GM21390 (cell line): ENCODE measurements at regions not wholly inside any gene's neighbourhood (a gene's known extent, or its start where the extent isn't known, plus 50 kb on each side); places are given as distances from the start of the nearest gene placed in this dataset.

Experiments
- ATAC-seq: cut with Tn5 transposase; IDR thresholded peaks from one replicate; pipeline ENCODE4 v1.9.1; 2021; ENCODE audit not compliant: unreplicated experiment

DNA sequence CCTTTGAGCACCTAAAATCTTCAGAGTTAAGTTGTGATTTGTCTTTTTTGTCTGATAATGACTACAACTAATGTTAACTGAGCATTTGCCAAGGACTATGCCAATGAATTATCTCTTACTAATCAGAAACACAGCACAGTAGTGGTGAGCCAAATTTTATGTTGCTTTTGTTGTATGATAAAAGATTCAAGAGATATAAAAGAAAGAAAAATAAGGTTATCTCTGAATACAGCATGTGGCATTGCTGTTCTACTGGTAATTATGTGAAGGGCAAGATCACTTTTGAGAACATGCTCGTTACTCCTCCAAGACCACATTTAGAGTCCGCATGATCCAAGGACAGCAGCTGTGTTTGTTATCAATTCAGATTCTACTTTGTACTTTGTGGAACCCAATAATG lies 133.4 kb upstream of the MYLIP start:
- ATAC-seq: no peak

DNA sequence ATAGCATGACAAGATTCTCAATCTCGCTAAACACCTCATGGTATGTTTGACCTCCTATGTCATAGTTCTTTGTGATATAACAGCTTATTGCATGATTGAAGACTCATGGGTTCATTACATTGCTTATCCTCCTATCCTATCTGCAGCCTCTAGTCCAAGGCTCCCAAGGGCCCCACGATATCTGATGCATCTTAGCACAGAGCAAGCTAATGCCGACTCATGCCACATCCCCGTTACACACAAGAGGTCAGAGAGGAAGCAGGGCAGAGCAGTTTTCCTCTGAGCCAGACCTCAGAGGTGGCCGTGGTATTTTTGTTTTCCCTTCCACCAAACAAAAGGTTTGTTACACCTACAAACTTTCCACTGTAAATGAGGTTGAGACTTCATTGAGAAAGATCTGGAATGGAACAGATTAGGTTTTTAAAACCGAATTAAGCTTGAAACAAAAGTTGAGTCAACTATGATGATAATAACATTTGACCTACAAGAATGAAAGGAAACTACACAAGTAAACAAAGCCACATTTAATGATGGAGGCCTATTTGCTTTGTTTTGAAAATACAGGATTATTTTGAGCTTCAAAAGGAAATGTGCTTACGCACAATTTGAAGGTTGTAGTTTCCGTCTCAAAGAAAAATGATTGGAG lies 133.9 kb upstream of the MYLIP start:
- no peak for ATAC-seq

DNA sequence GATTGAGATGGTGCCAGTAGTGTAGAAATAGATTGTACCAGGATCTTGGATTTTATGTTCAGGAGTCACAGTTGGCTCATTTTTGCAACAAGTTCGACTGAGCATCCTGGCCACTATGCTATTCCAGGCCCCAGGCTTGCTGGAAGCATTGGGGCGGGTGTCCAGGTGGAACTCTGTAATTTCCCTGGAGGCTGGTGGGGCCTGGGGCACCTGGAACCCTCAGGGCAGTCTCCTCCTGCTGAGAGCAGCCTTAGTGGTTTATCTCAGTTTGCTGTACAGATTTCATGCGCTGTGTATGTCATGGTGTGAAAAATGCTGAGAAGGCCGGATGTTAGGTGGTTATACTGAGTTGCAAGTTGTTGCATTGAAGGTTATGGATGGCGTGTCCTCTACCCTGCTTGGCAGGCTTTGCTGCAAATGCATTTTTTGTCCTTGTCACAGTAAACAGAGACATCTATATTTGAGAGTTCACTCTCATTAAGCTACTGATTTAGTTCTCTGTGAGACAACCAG lies 135.1 kb upstream of the MYLIP start:
- ATAC-seq: no peak

DNA sequence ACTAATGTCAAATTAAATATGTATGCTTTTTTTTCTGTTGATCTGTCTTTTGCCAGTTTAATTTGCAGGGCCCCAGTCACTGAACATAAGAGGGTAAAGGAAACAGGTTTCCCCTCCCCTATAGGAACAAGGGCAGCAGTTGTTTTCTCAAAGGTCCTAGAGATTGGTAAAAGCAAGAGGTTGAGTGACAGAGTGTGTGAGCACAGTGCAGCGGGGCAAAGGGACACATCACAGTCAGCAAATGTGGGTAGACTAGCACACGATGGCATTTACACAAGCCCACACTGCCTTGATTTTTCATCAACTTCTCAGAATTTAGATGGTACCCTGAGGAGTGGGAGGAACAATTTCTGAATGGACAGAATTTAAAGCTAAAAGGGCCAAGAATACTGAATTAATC lies 138.7 kb upstream of the MYLIP start:
- no peak for ATAC-seq

DNA sequence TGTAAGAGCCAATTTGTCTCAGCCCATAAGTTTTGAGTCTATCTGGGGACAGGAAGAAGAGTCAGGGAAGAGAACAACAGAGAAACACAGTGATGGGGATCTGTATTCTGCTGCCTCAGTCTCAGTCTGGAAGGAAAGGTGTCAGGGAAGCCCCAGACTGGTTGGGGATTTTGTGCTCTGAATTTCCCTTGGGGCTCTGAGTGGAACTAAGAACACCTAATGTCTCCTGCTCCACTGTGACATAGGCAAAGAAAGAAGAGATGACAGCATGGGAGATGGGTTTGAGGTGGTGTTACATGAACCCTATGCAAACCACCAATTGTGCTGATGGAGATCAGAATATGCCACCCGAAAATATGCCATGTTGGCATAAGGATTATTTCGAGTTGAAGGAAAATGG lies 139.5 kb upstream of the MYLIP start:
- peak; percentile 45 for ATAC-seq

DNA sequence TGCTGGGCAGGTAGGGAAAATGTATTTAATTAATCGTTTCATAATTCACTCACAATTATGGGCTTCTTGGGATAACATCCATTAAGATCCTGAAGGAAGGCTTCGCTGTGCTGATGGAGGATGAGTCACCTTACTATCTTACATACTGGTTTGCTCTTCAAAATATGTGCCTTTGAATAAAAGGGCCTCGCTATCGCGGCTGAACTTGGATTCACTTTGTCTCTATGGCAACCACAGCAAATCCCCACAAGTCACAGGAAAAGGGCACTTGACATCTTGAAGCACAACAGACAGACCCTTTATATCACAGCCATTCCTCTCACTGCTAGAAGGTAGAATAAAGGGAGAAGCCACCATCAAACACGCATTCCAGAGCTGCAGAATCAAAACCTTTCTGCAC lies 141.3 kb upstream of the MYLIP start:
- no peak for ATAC-seq

DNA sequence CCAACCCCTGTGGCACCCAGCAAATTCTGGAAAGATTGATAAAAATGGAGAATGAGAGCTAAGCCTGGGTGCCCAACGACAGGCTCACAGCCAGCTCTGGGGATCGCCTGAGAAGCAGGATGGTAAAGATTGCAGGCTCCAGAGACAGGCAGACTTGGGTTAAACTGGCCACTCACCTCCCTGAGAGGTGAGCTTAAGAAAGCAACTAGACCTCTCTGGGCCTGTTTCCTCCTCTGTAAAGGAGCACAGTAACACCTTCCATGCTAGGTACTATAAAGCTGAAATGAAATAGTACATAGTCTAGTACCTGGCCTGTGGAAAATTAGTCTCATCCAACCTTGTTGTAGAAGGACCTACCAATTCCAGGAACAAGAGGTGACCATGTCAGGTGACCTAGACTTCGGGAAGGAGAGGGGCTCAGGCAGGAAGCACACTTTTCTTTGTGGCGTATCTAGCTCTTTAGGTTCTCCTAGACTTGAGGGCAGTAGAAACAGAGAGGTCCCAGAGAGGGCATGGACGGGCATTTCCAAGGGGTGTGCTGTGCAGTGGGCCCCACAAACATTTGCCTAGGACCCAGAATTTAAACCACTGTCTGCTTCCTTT lies 142.8 kb upstream of the MYLIP start:
- ATAC-seq: no peak

DNA sequence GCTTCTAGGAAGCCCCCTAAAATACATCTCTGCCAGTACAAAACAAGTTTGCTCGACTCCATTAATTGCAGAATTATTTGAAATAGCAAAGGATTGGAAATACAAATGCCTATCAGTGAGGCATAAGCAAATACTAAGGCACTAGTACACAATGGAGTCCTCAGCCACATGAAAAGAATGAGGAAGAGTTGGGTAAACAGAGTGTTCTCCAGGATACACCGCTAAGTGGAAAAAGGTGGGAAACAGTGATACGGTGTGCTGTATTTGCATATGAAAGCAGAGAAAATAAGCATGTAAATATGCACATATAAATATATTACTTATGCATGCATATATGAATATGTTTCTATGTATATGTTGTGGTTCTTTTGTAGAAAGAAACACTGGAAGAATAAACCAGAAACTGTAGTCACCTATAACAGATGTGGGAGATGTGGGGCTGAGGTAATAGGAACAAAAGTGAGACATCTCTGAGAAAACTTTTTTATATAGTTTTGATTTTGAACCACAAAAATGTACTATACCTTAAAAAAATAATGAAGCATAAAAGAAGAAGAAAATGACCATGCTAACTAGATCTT lies 143.4 kb upstream of the MYLIP start:
- no peak for ATAC-seq

DNA sequence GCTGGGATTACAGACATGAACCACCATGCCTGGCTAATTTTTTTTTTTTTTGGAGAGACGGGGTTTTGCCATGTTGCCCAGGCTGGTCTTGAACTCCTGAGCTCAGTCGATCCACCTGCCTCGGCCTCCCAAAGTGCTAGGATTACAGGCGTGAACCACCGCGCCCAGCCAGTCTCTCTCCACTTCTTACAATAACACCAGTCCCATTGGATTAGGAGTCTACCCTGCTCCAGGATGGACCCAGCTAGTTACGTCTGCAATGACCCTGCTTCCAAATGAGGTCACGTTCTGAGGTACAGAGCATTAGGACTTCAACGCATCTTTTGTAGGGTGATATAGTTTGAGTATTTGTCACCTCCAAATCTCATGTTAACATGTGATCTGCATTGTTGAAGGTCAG lies 146.9 kb upstream of the MYLIP start:
- no peak for ATAC-seq

DNA sequence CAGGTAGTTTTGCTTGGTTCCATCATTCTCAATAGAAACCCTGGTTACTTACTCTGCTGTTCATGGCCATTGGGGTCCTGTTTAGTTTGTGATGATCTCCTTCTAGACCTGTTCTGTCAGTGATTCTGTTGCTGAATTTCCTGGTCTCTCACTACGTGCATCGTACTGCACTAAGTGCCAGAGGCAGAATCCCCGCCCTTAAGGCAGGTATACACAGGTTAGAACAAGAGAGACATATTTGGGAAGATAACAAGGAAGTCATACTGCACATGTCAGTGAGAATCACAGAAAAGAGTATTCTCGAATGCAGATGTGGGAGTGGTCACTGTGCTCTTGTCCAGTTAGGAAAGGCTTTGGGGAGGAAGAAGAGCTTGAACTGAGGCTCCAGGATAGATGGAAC lies 148.1 kb upstream of the MYLIP start:
- no peak for ATAC-seq

DNA sequence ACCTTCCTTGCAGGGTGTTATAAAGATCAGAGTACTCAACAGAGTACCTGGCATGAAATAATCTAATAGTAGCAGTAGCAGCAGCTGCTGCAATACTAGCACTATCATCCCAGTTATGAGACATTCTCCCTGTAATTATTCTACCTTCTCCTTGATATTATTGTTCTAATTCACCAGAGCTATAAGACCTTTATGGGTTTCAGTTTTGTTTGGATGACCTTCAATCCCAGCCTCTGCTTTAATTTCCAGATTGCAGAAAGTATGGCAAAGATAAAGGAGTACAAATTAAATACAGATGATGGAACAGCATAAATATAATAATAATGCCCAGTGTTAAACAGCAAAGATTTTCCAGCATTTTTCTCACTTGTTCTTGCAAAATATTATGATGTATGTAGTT lies 150.5 kb upstream of the MYLIP start:
- ATAC-seq: no peak

DNA sequence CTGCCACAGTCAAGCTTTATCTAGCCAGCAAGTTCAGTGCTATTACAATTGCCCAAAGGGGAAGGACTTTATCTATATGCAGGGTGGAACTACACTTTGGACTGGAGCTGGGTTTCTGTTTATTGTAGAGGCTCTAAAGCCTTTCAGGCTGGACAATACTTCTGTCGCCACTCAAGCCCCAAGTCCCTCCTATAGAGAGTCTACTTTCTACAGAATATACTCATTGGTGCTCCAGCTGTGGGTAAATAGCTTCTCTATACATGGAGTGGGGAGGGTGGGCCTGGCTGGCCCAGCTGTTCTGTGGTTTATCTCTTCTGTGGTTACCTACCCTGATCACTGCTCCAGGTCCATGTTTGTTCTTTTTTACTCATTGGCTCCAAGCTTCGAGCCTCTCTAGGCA lies 151.8 kb upstream of the MYLIP start:
- ATAC-seq: no peak

DNA sequence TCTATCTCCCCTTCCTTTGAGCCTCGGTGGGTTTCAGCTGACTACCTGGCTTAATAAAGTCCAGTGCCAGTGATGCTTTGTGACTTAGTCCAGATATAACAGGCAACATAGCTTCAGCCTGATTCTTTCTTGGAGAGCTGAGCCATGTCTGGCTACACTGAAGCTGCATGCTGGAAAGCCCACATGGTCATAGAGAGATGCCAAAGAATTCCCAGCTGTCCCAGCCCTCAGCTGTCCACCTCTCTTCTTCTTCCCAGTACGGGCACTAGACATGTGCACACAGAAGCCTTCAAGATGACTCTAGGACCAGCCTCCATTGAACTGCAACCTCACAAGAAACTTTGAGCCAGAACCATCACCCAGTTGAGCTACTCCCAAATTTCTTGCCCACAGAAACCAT lies 154.1 kb upstream of the MYLIP start:
- ATAC-seq: no peak

DNA sequence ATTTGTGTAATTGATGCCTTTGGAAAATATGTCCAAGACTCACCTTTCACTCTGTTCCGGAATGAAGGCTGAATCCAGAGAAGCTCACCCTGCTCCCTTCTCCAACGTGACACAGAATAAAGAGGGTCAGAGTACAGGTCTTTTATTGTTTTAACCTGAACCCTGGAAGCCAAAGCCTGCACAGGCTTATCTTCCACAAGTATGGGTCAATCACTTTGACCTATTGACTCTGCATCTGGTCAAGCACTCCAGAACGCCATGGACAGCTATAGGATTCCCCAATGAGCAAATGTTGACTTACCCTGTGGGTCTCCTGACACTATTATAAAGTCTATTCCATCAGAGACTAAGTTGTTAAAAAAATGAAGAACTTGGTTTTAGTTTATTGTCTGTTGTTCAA lies 158.4 kb upstream of the MYLIP start:
- ATAC-seq: no peak

DNA sequence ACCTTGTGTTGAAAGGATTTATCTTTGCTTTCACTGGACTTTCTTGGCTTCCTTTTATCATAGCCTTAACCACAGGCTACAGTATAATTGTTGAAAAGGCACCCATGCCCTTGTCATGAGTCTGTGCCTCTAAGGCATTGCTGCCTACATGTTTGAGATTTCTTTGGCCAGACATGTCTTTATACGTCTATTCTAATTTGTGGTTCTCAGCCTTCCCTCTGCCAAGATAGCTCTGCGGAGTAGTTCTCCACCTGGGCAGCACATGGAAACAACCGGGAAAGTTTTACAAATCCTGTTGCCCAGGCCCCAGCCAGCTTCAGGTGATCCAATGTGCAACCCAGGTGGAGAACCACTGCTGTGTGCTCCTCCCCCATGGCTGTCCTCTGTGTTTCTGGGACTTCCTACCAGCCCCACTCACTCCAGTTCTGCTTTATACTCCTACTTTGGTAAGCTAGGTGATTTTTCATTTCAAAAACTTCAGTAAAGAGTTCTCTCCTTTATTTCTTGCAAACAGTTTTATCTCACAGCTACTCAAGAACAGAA lies 159.6 kb upstream of the MYLIP start:
- no peak for ATAC-seq

DNA sequence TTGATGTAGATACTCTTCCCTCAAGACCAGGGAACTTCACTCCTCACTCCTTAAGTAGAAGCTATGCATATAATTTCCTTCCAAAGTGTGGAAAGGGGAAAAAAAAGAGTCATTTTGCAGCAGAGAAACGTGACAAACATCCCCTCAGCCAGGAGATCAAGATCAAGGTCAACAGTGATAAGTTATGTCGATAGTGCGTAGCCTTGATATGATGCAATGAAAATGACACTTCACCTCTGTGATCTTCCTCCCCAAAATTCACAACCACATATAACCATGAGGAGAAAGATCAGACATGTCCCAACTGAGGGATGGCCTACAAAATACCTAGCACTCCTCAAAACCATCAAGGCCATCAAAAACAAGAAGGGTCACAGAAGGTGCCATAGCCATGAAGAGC lies 160.4 kb upstream of the MYLIP start:
- ATAC-seq: no peak

DNA sequence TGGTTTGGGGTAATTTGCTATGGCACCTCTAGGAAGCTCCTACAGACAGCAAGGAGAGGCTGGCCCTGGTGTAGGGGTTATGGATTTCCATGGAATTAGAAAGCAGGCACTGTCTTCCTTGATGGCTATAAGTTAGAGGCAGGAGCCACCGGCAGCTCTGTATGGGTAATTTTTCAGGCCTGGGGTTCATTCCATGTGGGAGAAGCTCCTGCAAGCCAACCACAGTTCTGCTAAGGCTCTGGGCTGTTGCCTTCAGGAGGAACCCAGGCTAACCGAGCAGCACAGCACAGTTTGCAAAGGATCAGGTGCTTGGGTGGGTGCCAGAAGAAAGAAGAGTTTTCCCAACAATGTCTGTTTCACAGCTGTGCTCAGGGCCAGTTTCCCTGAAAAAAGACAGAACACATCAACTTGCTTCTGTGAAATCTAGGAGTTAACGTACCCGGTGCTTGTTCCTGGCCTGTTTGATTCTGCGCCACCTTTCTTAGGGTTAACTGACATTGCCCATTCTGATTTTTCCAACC lies 162.8 kb upstream of the MYLIP start:
- no peak for ATAC-seq

DNA sequence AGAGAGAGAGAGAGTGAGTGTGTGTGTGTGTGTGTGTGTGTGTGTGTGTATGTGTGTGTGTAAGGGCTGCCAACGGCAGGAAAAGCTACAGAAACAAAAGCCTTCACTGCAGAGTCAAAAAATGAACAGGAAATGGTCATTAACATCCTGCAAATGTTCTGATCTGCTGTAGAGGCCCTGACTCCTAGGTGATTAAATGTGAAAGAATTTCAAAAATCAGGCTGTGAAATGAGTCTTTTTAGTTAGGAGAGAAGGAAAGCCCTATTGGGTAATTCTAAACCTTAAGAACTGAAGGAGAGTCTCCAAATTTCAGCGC lies 166.5 kb upstream of the MYLIP start:
- no peak for ATAC-seq

DNA sequence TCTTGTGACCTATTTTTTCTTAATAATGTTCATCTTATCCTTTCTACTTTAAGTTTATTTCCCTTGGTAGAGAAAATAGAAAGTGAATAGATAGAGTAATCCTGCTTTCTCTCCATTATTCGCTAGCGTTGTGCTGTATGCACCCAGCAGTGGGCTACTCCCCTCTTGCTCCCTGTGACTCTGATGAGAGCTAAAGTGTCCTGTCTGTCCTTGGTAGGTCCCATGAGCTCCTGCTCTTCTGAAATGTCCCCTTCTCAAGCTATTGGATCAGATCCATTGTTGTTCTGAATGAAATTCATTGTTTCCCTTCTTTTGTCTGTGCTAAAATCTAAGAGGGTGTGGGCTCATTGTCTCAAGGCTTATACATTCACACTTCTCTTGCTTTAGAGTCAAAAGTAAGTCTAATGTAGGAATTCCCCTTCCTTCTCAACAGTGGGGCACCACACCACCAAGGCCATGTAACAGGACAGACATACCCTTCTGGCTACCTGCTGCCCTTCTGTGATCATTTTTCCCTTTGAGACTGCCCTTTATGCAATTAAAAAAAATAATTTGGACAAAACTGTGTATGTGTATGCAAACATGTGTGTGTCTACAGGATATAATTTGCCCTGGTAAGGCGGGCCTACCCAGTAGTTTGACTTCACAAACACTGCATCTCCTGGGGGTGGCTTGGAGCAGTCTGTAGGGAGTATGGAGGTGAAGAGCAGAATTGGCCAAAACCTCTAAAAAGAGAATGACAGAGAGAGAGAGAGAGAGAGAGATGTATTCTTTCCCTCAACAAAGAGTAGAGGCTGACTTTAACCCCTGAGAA lies 167.0 kb upstream of the MYLIP start:
- no peak for ATAC-seq

DNA sequence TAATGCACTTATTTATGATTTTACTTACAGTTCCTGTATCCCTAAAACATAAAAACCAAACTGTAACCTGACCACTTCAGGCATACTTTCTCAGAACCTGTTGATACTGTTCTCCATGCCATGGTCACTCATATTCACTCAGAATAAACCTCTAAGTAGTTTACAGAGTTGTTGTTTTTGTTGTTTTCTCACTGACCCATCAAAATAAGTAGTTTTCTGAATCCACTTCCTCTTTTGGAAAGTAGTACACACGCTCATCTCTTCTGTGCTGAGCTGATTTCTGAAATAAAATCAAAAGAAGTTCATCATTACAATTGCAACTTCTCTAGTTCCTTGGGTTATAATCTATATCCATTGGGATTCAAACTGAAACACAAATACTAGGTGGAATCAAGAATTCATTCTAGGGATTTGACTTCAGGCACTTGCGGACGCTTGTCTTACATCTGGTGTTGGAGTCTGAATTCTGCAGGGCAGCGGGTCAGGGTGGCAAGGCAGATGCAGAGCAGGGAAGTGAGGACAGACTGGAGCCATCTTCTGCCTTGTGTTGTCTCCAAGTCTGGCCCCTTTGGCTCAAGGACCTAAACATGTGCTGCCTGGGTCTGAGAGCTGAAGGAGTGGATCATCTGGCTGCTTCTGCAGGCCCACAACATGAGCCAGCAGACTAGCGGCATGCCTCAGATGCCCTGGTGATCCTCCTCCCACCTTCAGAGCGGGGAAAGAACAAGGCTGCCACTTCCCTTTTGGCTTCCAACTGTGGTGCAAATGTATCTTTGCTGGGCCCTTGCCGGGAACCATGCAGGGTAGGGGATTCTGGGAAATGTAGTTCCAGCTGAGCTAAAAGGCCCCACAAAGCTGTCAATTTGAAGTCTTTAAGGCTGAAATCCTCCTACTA lies 167.9 kb upstream of the MYLIP start:
- no peak for ATAC-seq
